Keratinocyte (primary cell): ENCODE measurements at regions not wholly inside any gene's neighbourhood (a gene's known extent, or its start where the extent isn't known, plus 50 kb on each side); places are given as distances from the start of the nearest gene placed in this dataset.

Experiments
- DNase-seq: peaks from one replicate; pipeline ENCODE4 v3.0.0-alpha.2; 2011; ENCODE audit warnings: low read depth, missing footprints, low spot score
- FAIRE-seq: peaks from 2 replicates; lab custom pipeline; 2011; peaks lifted over from hg19 to GRCh38; lab: Jason Lieb, UNC
- H2AFZ ChIP-seq: 2 replicates; pipeline ENCODE4 v1.6.0; 2012; ENCODE audit warnings: low read length, control low read depth, inconsistent platforms; ENCODE audit not compliant: control insufficient read depth
- H3K27ac ChIP-seq: 2 replicates; pipeline ENCODE4 v1.5.1; 2011; ENCODE audit warnings: low read length; ENCODE audit not compliant: control insufficient read depth, insufficient read depth
- H3K27me3 ChIP-seq: 3 replicates; pipeline ENCODE4 v1.6.0; 2011; ENCODE audit warnings: low read length; ENCODE audit not compliant: control insufficient read depth, insufficient read depth; ENCODE audit errors: extremely low read depth
- H3K36me3 ChIP-seq, 2 experiments: 2 replicates in 1 of 2; 3 replicates in 1 of 2; pipeline ENCODE4 v1.5.1; 2011; ENCODE audit warnings: low read length in 2 of 2, mild to moderate bottlenecking in 1 of 2; ENCODE audit not compliant: control insufficient read depth in 2 of 2, insufficient read depth in 2 of 2; ENCODE audit errors: extremely low read depth in 1 of 2
- H3K4me1 ChIP-seq: 3 replicates; pipeline ENCODE4 v1.5.1; 2011; ENCODE audit warnings: low read length; ENCODE audit not compliant: control insufficient read depth, insufficient read depth; ENCODE audit errors: extremely low read depth
- H3K4me2 ChIP-seq: 3 replicates; pipeline ENCODE4 v1.6.0; 2011; ENCODE audit warnings: low read depth, low read length; ENCODE audit not compliant: control insufficient read depth, insufficient read depth; ENCODE audit errors: extremely low read depth
- H3K4me3 ChIP-seq, 3 experiments: fragments of 200-600 bp in 1 of 3; sonication (generic) in 1 of 3; 2 replicates in 2 of 3; 3 replicates in 1 of 3; pipeline ENCODE4 v1.5.1; 2011 to 2016; ENCODE audit warnings: low read length in 3 of 3, mild to moderate bottlenecking in 3 of 3, control low read depth in 2 of 3, inconsistent platforms in 1 of 3, low read depth in 1 of 3, mixed read lengths in 1 of 3, mixed run types in 1 of 3, moderate library complexity in 1 of 3; ENCODE audit not compliant: control insufficient read depth in 2 of 3, insufficient read depth in 2 of 3; ENCODE audit errors: extremely low read depth in 1 of 3
- H3K79me2 ChIP-seq: 2 replicates; pipeline ENCODE4 v1.6.0; 2012; ENCODE audit warnings: low read length; ENCODE audit not compliant: control insufficient read depth, insufficient read depth
- H3K9ac ChIP-seq: 3 replicates; pipeline ENCODE4 v1.6.0; 2011; ENCODE audit warnings: low read length; ENCODE audit not compliant: control insufficient read depth, insufficient read depth; ENCODE audit errors: extremely low read depth
- H3K9me1 ChIP-seq: 3 replicates; pipeline ENCODE4 v1.6.0; 2011; ENCODE audit warnings: low read length; ENCODE audit not compliant: control insufficient read depth, insufficient read depth; ENCODE audit errors: extremely low read depth
- H3K9me3 ChIP-seq: 2 replicates; pipeline ENCODE4 v1.5.1; 2012; ENCODE audit warnings: low read depth, low read length; ENCODE audit not compliant: control insufficient read depth
- H4K20me1 ChIP-seq: 3 replicates; pipeline ENCODE4 v1.6.0; 2011; ENCODE audit warnings: low read length; ENCODE audit not compliant: control insufficient read depth, insufficient read depth; ENCODE audit errors: extremely low read depth
- EZH2 ChIP-seq: IDR thresholded peaks from one replicate; pipeline ENCODE4 v1.6.1; 2012; ENCODE audit warnings: inconsistent platforms, mild to moderate bottlenecking, low read length, moderate library complexity
- dilution Hi-C: fragments of 300-500 bp; cut with MboI; formaldehyde crosslinking; loops from one replicate; pipeline ENCODE4 v1.7.0; 2020; ENCODE audit warnings: low sequenced_read_pairs; ENCODE audit not compliant: extremely low pct_ligation_motif_present
- TF ChIP-seq, protein P1 (sequence below), 3 experiments: IDR thresholded peaks in 1 of 3; conservative IDR thresholded peaks in 1 of 3; optimal IDR thresholded peaks in 1 of 3; 2 replicates in 2 of 3; 3 replicates in 1 of 3; pipeline versions ENCODE3 to v1.5.1; 2011; ENCODE audit warnings: low read length in 3 of 3, mild to moderate bottlenecking in 3 of 3, moderate library complexity in 2 of 3, control low read depth in 1 of 3, inconsistent platforms in 1 of 3; ENCODE audit not compliant: insufficient read depth in 2 of 3; ENCODE audit errors: extremely low read depth in 1 of 3

DNA sequence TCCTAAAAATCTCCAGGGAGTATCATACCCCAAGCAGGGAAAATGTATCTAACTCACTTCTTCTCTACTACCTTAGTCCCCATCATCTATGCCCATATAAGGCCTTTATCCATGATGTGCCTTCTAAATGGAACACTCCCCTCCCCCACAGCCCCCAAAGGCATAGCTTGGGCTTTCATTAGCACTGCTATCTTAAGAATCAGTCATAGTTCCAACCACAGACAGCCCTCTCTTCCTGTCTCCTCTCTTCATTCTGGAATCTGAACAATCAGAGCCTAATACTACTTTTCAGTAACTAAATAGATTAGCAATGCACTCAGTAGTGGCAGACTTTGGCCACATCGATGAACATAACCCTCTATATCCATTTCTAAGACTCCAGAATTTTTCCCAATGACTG, 313.2 kb upstream of the DKK2 start:
- Histone ChIP-seq H3K9ac (no peak overlapping the region), H3K27me3 (no peaks in the 10 kb centered on the region), H3K27ac (no peak overlapping the region), H3K36me3 (no peaks in the 10 kb centered on the region), H3K4me2 (no peak overlapping the region), H3K79me2 (no peaks in the 10 kb centered on the region), H4K20me1 (no peaks in the 10 kb centered on the region), H3K4me3 (no peak overlapping the region), H3K9me1 (no peaks in the 10 kb centered on the region), H3K4me1 (no peaks in the 10 kb centered on the region), H2AFZ (no peak overlapping the region), H3K9me3 (no peaks in the 10 kb centered on the region)
- TF ChIP-seq EZH2, result no peak
- TF ChIP-seq, protein P1, sequence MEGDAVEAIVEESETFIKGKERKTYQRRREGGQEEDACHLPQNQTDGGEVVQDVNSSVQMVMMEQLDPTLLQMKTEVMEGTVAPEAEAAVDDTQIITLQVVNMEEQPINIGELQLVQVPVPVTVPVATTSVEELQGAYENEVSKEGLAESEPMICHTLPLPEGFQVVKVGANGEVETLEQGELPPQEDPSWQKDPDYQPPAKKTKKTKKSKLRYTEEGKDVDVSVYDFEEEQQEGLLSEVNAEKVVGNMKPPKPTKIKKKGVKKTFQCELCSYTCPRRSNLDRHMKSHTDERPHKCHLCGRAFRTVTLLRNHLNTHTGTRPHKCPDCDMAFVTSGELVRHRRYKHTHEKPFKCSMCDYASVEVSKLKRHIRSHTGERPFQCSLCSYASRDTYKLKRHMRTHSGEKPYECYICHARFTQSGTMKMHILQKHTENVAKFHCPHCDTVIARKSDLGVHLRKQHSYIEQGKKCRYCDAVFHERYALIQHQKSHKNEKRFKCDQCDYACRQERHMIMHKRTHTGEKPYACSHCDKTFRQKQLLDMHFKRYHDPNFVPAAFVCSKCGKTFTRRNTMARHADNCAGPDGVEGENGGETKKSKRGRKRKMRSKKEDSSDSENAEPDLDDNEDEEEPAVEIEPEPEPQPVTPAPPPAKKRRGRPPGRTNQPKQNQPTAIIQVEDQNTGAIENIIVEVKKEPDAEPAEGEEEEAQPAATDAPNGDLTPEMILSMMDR (optimal IDR thresholded peaks at IDR 0.05 in 1 of 3, IDR thresholded peaks at IDR 0.05 in 1 of 3, conservative IDR thresholded peaks at IDR 0.05 in 1 of 3; ENCODE audit: extremely low read depth in 1 of 3, insufficient read depth in 2 of 3, low read length in 3 of 3), result no peak
- DNase-seq (no peak), FAIRE-seq (no peak)
- dilution Hi-C loops, result no loop called here

DNA sequence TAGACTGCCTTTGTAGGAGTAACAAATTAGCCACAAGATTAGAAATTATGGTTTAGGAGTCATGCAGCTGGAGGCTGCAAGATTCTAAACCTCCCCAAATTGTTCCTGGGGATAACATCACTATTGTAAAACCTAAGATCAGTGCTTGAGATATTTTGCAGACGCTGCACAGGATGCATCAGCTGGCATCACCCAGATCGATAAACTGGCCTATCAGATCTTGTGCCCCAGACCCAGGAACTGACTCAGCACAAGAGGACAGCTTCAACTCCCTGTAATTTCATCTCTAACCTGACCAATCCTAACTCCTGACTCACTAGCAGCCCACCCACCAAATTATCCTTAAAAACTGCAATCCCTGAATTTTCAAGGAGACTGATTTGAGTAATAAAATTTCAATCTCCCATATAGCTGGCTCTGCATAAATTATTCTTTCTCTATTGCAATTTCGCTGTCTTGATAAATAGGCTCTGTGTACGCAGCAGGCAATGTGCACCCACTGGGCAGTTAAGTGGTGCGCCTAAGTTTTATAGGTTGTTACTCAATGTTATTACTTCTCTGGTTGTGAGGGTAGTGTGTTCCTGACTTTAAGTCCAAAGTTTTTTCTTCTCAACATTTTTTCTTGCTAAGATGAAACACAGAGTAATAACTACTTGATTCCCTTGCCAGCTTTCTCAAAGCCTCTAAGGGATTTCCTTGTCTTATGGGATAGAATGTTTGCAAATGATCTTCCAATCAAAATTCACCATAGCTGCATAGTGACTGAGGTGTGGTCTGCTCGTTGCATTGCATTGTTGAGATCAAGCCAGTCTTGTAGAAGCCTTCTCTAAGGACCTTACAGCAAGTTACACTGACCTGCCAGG, 312.3 kb upstream of the DKK2 start:
- H2AFZ ChIP-seq, result no peak overlapping the region
- FAIRE-seq, result no peak
- DNase-seq, result no peak

More for the DNA sequence above, 312.3 kb upstream of the DKK2 start:
- no peaks in the 10 kb centered on the region for H3K9me3 ChIP-seq
- no peaks in the 10 kb centered on the region for H3K27me3 ChIP-seq
- H3K9me1 ChIP-seq, result no peaks in the 10 kb centered on the region
- dilution Hi-C loops, result no loop called here
- no peak for TF ChIP-seq EZH2
- TF ChIP-seq, protein P1 (optimal IDR thresholded peaks at IDR 0.05 in 1 of 3, IDR thresholded peaks at IDR 0.05 in 1 of 3, conservative IDR thresholded peaks at IDR 0.05 in 1 of 3; ENCODE audit: extremely low read depth in 1 of 3, insufficient read depth in 2 of 3, low read length in 3 of 3), result no peak
- no peak overlapping the region for H3K27ac ChIP-seq
- H3K4me2 ChIP-seq, result no peak overlapping the region
- H4K20me1 ChIP-seq, result no peaks in the 10 kb centered on the region
- no peak overlapping the region for H3K9ac ChIP-seq
- no peaks in the 10 kb centered on the region for H3K79me2 ChIP-seq
- no peaks in the 10 kb centered on the region for H3K36me3 ChIP-seq
- no peak overlapping the region for H3K4me3 ChIP-seq
- no peaks in the 10 kb centered on the region for H3K4me1 ChIP-seq
